ENCODE measurements at regions not wholly inside any gene's neighbourhood (a gene's known extent, or its start where the extent isn't known, plus 50 kb on each side); places are given as distances from the start of the nearest gene placed in this dataset.

DNA sequence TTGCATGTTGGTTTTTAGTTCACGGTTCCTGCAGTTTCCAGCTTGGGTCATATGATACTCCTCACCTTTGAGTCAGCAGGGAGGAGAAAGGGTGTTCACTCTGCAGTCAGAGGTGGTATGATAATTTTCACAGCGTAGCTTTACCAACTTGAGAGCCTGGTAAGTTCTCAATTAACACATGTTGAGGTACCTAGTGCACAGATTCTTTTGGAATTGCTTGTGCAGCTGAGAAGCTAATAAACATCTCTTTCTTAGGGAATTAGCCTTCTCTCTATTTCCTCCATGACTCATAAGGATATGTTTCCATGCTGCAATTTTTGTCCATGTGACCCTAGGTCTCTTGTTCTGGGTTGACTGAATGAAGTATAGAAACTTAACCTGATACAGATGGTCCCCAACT lies 166.6 kb downstream of the KIF20B start:
- no peak for DNase-seq
- Histone ChIP-seq H3K4me3 (ENCODE audit: insufficient read depth, low read depth, low read length) (no peak overlapping the region), H3K27me3 (ENCODE audit: control insufficient read depth, insufficient read depth, low read length) (no peaks in the 10 kb centered on the region), H3K36me3 (replicated peaks; ENCODE audit: control insufficient read depth, insufficient read depth, low read length) (no peaks in the 10 kb centered on the region)

DNA sequence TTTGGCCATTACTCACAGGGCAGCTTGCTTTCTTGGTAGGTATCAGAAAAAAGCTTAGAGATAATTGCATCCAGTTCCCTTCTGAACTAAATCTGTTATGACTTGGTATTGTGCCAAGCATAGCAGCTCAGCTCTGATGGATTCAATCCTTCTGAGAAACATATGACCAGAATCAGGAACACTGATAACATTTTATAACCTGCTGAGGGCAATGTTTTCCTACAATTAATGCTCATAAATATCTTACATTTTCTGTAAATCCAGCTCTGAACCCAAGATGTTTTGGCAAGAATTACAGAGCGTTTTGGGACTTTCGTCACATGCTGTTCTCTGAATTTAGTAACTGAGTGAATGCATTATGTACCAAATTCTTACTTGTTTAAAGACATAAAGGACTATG lies 167.8 kb downstream of the KIF20B start:
- DNase-seq, result no peak
- Histone ChIP-seq H3K27me3 (ENCODE audit: control insufficient read depth, insufficient read depth, low read length) (no peaks in the 10 kb centered on the region), H3K4me3 (ENCODE audit: insufficient read depth, low read depth, low read length) (no peak overlapping the region), H3K36me3 (replicated peaks; ENCODE audit: control insufficient read depth, insufficient read depth, low read length) (no peaks in the 10 kb centered on the region)

DNA sequence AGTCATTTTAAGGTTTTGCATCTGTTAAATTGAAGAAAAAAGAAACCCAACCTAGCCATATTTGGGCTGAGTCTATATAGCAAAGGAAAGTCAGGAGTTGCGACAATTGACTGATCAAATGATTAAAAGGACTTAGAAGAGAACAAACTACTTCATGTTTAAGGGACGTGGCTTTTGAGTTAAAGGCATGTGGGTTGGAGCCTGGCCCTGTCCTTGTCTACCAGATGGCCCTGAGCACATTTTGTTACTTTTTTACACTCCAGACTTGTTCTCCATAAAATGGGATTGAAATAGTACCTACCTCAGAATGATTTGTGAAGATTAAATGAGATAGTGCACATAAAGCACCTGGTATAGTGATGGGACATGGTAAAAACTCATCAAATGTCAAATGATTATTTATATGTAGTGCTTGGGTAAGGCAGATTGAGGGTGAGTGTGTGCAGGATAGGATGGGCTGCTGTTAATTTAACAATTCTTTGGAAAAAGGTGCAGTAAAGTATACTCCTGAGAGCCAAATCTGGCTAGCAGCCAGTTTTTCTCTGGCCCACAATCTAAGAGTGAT lies 168.3 kb downstream of the KIF20B start:
- DNase-seq, result no peak
- Histone ChIP-seq H3K36me3 (replicated peaks; ENCODE audit: control insufficient read depth, insufficient read depth, low read length) (no peaks in the 10 kb centered on the region), H3K4me3 (ENCODE audit: insufficient read depth, low read depth, low read length) (no peak overlapping the region), H3K27me3 (ENCODE audit: control insufficient read depth, insufficient read depth, low read length) (no peaks in the 10 kb centered on the region)

DNA sequence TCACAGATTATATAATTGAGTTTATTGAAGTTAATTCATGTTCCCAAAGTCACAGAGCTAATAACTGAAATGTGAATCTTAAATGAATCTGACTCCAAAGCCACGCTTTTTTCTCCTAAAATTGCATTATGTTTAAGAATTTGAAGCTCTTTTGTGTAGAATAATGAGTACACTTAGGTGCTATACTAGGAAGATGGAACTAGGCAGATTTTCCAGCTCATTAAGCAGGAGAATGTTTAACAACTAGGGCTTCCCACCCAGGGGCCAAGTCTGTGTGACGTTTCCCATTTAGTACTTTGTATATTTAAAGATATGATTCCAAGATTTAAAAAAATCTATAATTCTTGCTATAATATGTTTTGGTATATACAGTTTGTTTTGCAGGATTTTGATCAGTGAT lies 169.5 kb downstream of the KIF20B start:
- no peak for DNase-seq

DNA sequence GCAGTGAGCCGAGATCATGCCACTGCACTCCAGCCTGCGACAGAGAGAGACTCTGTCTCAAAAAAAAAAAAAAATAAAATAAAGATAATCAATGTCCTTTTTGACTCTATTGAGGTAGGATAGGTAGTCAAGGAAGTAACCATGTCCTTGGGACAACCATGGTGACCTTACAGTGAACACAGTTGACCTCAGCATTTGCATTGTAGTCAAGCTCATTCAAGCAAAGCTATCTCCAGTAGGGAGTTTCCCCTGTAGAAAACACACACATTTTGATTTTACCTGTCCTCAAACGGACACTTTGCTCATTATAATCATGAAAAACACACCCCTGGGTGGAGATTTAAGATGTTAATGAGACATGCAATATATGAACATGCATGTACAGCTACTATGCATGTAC lies 171.7 kb downstream of the KIF20B start:
- Histone ChIP-seq H3K36me3 (replicated peaks; ENCODE audit: control insufficient read depth, insufficient read depth, low read length) (no peaks in the 10 kb centered on the region), H3K4me3 (ENCODE audit: insufficient read depth, low read depth, low read length) (no peak overlapping the region), H3K27me3 (ENCODE audit: control insufficient read depth, insufficient read depth, low read length) (no peaks in the 10 kb centered on the region)
- DNase-seq, result no peak

More for the DNA sequence above, 169.5 kb downstream of the KIF20B start:
- Histone ChIP-seq H3K36me3 (replicated peaks; ENCODE audit: control insufficient read depth, insufficient read depth, low read length) (no peaks in the 10 kb centered on the region), H3K27me3 (ENCODE audit: control insufficient read depth, insufficient read depth, low read length) (no peaks in the 10 kb centered on the region), H3K4me3 (ENCODE audit: insufficient read depth, low read depth, low read length) (no peak overlapping the region)

DNA sequence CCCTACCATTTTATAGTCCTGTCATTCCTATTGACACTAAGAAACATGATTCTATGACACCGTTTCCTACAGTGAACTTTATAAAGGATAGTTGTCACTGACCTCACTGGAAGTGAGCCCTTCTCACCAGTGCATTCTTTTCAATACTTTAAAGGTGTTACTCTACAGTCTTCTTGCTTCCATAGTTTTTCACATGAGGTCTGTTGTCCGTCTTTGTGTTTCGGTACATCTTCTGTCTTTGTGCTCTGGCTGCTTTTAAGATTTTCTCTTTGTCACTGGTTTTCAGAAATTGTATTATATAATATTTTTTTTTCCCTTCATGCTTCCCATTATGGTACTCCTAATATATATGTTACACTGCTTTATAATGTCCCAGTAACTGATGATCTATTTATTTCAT lies 174.2 kb downstream of the KIF20B start:
- DNase-seq, result no peak
- no peaks in the 10 kb centered on the region for H3K27me3 ChIP-seq (ENCODE audit: control insufficient read depth, insufficient read depth, low read length)
- no peak overlapping the region for H3K4me3 ChIP-seq (ENCODE audit: insufficient read depth, low read depth, low read length)
- H3K36me3 ChIP-seq (replicated peaks; ENCODE audit: control insufficient read depth, insufficient read depth, low read length), result no peaks in the 10 kb centered on the region

DNA sequence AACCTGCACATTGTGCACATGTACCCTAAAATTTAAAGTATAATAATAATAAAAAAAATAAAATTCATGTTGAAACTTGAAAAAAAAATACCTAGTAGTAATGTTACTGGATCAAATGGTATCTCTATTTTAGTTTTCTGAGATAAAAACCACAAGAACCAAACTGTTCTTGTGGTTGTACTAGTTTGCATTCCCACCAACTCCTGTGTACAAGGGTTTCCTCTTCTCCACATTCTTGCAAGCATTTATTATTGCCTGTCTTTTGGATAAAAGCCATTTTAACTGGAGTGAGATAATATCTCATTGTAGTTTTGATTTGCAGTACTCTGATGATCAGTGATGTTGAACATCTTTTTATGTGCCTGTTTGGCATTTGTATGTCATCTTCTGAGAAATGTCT lies 177.7 kb downstream of the KIF20B start:
- no peak for DNase-seq
- no peaks in the 10 kb centered on the region for H3K36me3 ChIP-seq (replicated peaks; ENCODE audit: control insufficient read depth, insufficient read depth, low read length)
- no peak overlapping the region for H3K4me3 ChIP-seq (ENCODE audit: insufficient read depth, low read depth, low read length)
- H3K27me3 ChIP-seq (ENCODE audit: control insufficient read depth, insufficient read depth, low read length), result no peaks in the 10 kb centered on the region

DNA sequence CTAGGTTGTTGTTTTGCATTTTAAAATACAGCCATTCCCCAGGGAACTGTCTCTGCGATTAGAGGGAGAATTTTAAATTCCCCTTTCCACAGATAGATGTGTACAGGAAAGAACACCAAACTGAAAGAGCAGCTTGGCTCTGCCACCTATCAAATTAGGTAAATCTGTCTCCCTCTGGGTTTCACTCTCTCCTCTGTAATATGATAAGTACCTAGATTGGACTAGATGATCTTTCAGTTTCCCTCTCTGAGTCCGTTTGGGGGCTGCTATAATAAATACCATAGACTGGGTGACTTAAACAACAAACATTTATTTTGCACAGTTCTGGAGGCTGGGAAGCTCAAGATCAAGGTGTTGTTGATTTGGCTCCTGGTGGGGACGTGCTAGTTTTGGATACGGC lies 186.0 kb downstream of the KIF20B start:
- Histone ChIP-seq H3K36me3 (replicated peaks; ENCODE audit: control insufficient read depth, insufficient read depth, low read length) (no peaks in the 10 kb centered on the region), H3K27me3 (ENCODE audit: control insufficient read depth, insufficient read depth, low read length) (no peaks in the 10 kb centered on the region), H3K4me3 (ENCODE audit: insufficient read depth, low read depth, low read length) (no peak overlapping the region)
- no peak for DNase-seq

DNA sequence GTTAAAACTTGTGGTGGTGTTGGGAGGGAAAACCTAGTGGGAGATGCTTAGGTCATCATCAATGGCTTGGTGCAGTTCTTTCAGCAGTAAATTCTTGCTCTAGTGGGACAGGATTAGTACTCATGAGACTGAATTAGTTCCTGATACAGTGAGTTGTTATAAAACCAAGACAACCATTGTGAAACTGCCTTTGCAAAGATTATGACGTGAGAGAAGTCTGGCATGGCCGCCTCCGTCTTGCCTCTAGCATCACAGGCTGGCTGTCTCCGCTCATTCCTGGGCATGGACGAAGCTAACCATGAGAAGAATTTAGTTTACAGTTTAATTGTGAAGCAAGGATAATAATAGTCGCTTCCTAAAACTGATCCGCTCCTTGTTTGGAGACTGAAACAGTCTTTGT lies 186.4 kb downstream of the KIF20B start:
- H3K27me3 ChIP-seq (ENCODE audit: control insufficient read depth, insufficient read depth, low read length), result no peaks in the 10 kb centered on the region
- DNase-seq, result no peak
- no peaks in the 10 kb centered on the region for H3K36me3 ChIP-seq (replicated peaks; ENCODE audit: control insufficient read depth, insufficient read depth, low read length)
- no peak overlapping the region for H3K4me3 ChIP-seq (ENCODE audit: insufficient read depth, low read depth, low read length)

DNA sequence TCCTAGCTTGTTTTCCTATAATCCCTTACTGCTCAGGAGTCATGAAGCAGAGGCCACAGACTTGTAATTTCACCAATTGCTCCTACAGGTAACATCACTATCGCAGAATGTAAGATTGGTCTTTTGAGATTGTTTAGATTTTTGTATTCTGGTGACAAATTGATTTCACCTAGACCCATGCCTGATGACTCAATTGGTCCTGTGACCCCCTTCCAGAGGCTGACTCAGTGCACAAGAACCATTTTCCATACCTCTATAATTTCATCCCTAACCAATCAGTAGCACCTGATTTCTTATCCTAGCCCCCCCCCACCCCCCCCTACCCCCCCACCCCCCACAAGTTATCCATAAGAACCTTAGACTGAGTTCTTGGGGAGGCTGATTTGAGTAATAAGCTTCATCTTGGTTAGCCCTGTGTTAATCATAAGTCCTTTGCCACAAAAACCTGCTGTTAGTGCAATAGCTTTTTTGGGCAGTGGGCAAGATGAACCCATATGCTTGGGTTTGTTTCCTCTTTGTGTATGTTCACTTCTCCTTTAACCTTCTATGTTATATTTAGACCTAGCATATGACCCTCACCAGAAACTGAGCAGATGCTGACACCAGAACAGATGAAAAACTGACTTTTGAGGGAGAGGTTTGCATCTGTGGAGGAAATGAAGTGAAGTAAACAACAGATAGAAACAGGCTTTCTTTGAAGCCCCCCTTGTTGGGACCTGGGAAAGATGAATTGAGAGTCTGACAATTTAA lies 187.1 kb downstream of the KIF20B start:
- H3K36me3 ChIP-seq (replicated peaks; ENCODE audit: control insufficient read depth, insufficient read depth, low read length), result no peaks in the 10 kb centered on the region
- H3K4me3 ChIP-seq (ENCODE audit: insufficient read depth, low read depth, low read length), result no peak overlapping the region
- no peaks in the 10 kb centered on the region for H3K27me3 ChIP-seq (ENCODE audit: control insufficient read depth, insufficient read depth, low read length)
- no peak for DNase-seq

DNA sequence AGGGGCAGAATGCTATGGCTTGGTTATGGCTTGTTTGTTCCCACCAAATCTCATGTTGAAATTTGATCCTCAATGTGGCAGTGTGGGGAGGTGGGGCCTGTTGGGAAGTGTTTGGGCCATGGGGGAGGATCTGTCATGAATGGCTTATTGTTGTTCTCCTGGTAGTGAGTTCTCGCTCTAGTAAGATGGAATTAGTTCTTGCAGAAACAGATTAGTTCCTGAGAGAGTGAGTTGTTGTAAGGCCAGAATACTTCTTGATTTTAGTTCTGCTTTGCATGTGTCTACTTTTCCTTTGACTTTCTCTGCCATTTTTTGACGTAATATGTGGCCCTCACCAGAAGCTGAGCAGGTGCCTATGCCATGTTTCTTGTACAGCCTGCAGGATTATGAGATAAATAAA lies 188.2 kb downstream of the KIF20B start:
- no peak overlapping the region for H3K4me3 ChIP-seq (ENCODE audit: insufficient read depth, low read depth, low read length)
- H3K36me3 ChIP-seq (replicated peaks; ENCODE audit: control insufficient read depth, insufficient read depth, low read length), result no peaks in the 10 kb centered on the region
- H3K27me3 ChIP-seq (ENCODE audit: control insufficient read depth, insufficient read depth, low read length), result no peaks in the 10 kb centered on the region
- DNase-seq, result no peak

DNA sequence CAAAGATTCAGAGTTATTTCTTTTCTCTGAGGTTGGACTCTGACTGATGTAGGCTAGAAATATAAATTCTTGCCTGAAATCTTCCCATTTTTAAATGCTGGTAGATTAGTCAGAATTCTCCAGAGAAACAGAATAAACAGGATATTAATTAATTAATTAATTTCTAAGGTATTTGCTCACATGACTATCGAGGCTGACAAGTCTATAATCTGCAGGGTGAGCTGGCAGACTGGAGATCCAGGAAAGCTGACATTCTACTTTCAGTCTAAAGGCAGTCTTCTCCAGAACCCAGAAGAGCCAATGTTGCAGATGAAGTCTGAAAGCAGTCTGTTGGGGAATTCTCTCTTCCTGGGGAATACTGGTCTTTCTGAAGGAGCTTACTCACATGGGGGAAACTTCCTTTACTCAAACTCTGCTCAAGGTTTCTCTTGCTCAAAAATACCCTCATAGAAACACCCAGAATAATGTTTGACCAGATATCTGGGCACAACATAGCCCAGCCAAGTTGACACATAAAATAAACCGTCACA lies 189.7 kb downstream of the KIF20B start:
- Histone ChIP-seq H3K27me3 (ENCODE audit: control insufficient read depth, insufficient read depth, low read length) (no peaks in the 10 kb centered on the region), H3K36me3 (replicated peaks; ENCODE audit: control insufficient read depth, insufficient read depth, low read length) (no peaks in the 10 kb centered on the region), H3K4me3 (ENCODE audit: insufficient read depth, low read depth, low read length) (no peak overlapping the region)
- DNase-seq, result no peak

DNA sequence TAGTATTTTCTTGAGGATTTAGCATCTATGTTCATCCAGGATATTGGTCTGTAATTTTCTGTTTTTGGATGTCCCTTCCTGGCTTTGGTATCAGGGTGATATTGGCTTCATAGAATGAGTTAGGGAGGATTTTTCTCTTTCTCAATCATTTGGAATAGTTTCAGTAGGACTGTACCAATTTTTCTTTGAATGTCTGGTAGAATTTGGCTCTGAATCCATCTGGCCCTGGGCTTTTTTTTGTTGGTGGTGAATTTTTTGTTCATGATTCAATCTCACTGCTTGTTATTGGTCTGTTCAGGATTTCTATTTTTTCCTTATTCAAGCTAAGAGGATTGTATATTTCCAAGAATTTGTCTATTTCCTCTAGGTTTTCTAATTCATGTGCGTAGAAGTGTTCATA lies 192.7 kb downstream of the KIF20B start:
- Histone ChIP-seq H3K4me3 (ENCODE audit: insufficient read depth, low read depth, low read length) (no peak overlapping the region), H3K27me3 (ENCODE audit: control insufficient read depth, insufficient read depth, low read length) (no peaks in the 10 kb centered on the region), H3K36me3 (replicated peaks; ENCODE audit: control insufficient read depth, insufficient read depth, low read length) (no peaks in the 10 kb centered on the region)
- no peak for DNase-seq

DNA sequence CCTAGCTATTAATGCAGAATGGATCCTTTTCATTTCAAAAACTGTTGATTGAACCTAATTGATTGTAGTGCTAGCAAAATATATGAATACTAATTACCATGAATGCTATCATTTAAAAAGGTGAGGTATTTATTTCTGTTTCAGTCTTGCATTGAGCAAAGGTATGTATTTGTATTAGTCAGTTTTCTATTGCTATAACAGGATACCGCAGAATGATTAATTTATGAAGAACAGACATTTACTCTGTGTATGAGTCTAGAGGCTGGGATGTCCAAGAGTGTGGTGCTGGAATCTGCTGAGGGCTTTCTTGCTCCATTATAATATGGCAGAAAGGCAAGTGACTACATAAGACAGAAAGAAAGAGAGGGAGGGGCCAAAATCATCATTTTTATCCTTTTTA lies 199.2 kb downstream of the KIF20B start:
- no peak for DNase-seq
- Histone ChIP-seq H3K36me3 (replicated peaks; ENCODE audit: control insufficient read depth, insufficient read depth, low read length) (no peaks in the 10 kb centered on the region), H3K27me3 (ENCODE audit: control insufficient read depth, insufficient read depth, low read length) (no peaks in the 10 kb centered on the region), H3K4me3 (ENCODE audit: insufficient read depth, low read depth, low read length) (no peak overlapping the region)

DNA sequence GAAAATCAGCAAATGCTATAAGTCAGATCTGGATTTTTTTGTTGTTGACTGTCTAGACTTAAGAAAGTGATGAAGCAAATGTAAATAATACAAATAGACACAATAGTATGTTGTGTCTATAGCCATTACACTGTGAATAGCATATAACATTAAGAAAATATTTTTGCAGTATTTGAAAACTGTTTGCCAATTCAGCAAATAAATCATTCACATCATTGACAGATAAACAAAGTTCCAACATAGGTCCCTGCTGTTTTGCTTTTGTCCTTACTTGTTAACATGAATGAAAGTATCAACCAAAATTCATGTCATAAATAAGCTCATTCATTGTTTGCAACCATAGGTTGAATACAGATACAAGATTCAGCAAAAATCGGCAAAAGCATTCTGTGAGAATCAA lies 200.5 kb downstream of the KIF20B start:
- no peaks in the 10 kb centered on the region for H3K36me3 ChIP-seq (replicated peaks; ENCODE audit: control insufficient read depth, insufficient read depth, low read length)
- DNase-seq, result no peak
- H3K4me3 ChIP-seq (ENCODE audit: insufficient read depth, low read depth, low read length), result no peak overlapping the region
- H3K27me3 ChIP-seq (ENCODE audit: control insufficient read depth, insufficient read depth, low read length), result no peaks in the 10 kb centered on the region
